ENCODE measurements at regions not wholly inside any gene's neighbourhood (a gene's known extent, or its start where the extent isn't known, plus 50 kb on each side); places are given as distances from the start of the nearest gene placed in this dataset.
A peak's percentile ranks its signal among the peaks of the same experiment; 100 is the strongest.

GRCh38 chr6:14658030-14658429 lies 540.5 kb downstream of the CD83 start:
- no peak for DNase-seq

GRCh38 chr6:14658886-14659561 lies 541.5 kb downstream of the CD83 start:
- DNase-seq = no peak

GRCh38 chr6:14659841-14660240 lies 542.3 kb downstream of the CD83 start:
- DNase-seq = no peak

- peak; percentile 61 for DNase-seq
Observed at GRCh38 chr6:14660806-14661579, 543.4 kb downstream of the CD83 start.

GRCh38 chr6:14661691-14662090 lies 544.1 kb downstream of the CD83 start:
- no peak for DNase-seq

- DNase-seq = peak; percentile 73
Observed at GRCh38 chr6:14664112-14664601, 546.6 kb downstream of the CD83 start.

- peak; percentile 17 for DNase-seq
Observed at GRCh38 chr6:14664621-14665315, 547.2 kb downstream of the CD83 start.

- peak; percentile 84 for DNase-seq
Observed at GRCh38 chr6:14665827-14666724, 548.5 kb downstream of the CD83 start.

GRCh38 chr6:14670806-14671205 lies 553.2 kb downstream of the CD83 start:
- no peak for DNase-seq

GRCh38 chr6:14671261-14671681 lies 553.7 kb downstream of the CD83 start:
- no peak for DNase-seq

GRCh38 chr6:14671937-14672336 lies 554.4 kb downstream of the CD83 start:
- DNase-seq = no peak

GRCh38 chr6:14673201-14673600 lies 555.6 kb downstream of the CD83 start:
- no peak for DNase-seq

GRCh38 chr6:14674458-14674857 lies 556.9 kb downstream of the CD83 start:
- peak; percentile 8 for DNase-seq

- peak; percentile 85 for DNase-seq
Observed at GRCh38 chr6:14674867-14675648, 557.5 kb downstream of the CD83 start.

GRCh38 chr6:14676064-14676463 lies 558.5 kb downstream of the CD83 start:
- no peak for DNase-seq

GRCh38 chr6:14676977-14677781 lies 559.6 kb downstream of the CD83 start:
- no peak for DNase-seq

- no peak for DNase-seq
Observed at GRCh38 chr6:14681699-14682487, 564.0 kb upstream of the JARID2 start.

GRCh38 chr6:14682812-14683211 lies 563.1 kb upstream of the JARID2 start:
- DNase-seq = no peak

GRCh38 chr6:14689639-14690038 lies 556.2 kb upstream of the JARID2 start:
- no peak for DNase-seq
